22Rv1 (cell line): ENCODE measurements at regions not wholly inside any gene's neighbourhood (a gene's known extent, or its start where the extent isn't known, plus 50 kb on each side); places are given as distances from the start of the nearest gene placed in this dataset.

ENCODE experiments used
- H3K27ac ChIP-seq: fragments of 450-650 bp; 2 replicates; pipeline ENCODE4 v1.5.1; 2017
- CTCF ChIP-seq: fragments of 450-650 bp; IDR thresholded peaks from 2 replicates; pipeline ENCODE4 v1.5.1; 2017; ENCODE audit warnings: mild to moderate bottlenecking
- ZFX ChIP-seq: fragments of 450-650 bp; IDR thresholded peaks from 2 replicates; pipeline ENCODE4 v1.6.1; 2017; ENCODE audit warnings: antibody characterized with exemption, borderline replicate concordance

- TF ChIP-seq CTCF (no peak), ZFX (no peak)
- no peak overlapping the region for H3K27ac ChIP-seq
These were observed 55.3 kb upstream of the NRBF2 start for GRCh38 chr10:63077800-63078199.

- TF ChIP-seq ZFX (no peak), CTCF (no peak)
- H3K27ac ChIP-seq = no peak overlapping the region
These were observed 60.2 kb upstream of the NRBF2 start for GRCh38 chr10:63072951-63073350.

- TF ChIP-seq ZFX (no peak), CTCF (no peak)
These were observed 62.0 kb upstream of the NRBF2 start for GRCh38 chr10:63071145-63071544.

GRCh38 chr10:63069318-63069717, 63.8 kb upstream of the NRBF2 start:
- TF ChIP-seq ZFX (no peak), CTCF (no peak)
- no peak overlapping the region for H3K27ac ChIP-seq

More at GRCh38 chr10:63071145-63071544, 62.0 kb upstream of the NRBF2 start:
- H3K27ac ChIP-seq = no peak overlapping the region

GRCh38 chr10:63068246-63068645, 64.9 kb upstream of the NRBF2 start:
- H3K27ac ChIP-seq = no peak overlapping the region
- TF ChIP-seq CTCF (no peak), ZFX (no peak)

- TF ChIP-seq ZFX (no peak), CTCF (no peak)
- H3K27ac ChIP-seq = no peak overlapping the region
These were observed 66.5 kb upstream of the NRBF2 start for GRCh38 chr10:63066606-63067005.

GRCh38 chr10:63064706-63065105, 68.4 kb upstream of the NRBF2 start:
- H3K27ac ChIP-seq = no peak overlapping the region
- TF ChIP-seq CTCF = no peak
- no peak for TF ChIP-seq ZFX
